ENCODE measurements at regions not wholly inside any gene's neighbourhood (a gene's known extent, or its start where the extent isn't known, plus 50 kb on each side); places are given as distances from the start of the nearest gene placed in this dataset.

- WGBS (ENCODE audit: extremely low coverage, insufficient coverage, low lambda C conversion rate): no CpG with 5 or more reads among the region's 3 CpGs
- no peaks in the 10 kb centered on the region for H3K27me3 ChIP-seq (ENCODE audit: insufficient read depth, low read length, poor library complexity)
- H3K56ac ChIP-seq (ENCODE audit: low read length): no peak overlapping the region
- H3K9ac ChIP-seq (ENCODE audit: low read length): no peak overlapping the region
- H2BK120ac ChIP-seq (ENCODE audit: low read depth, low read length): no peak overlapping the region
- H3K4me1 ChIP-seq (ENCODE audit: control insufficient read depth, low read depth, low read length): no peaks in the 10 kb centered on the region
- H3K23ac ChIP-seq (ENCODE audit: low read length): no peak overlapping the region
- no peak overlapping the region for H2AK5ac ChIP-seq (ENCODE audit: low read length)
- no peak overlapping the region for H4K5ac ChIP-seq (ENCODE audit: low read length)
- H2BK5ac ChIP-seq (ENCODE audit: low read length): no peak overlapping the region
- H3K79me2 ChIP-seq (ENCODE audit: control insufficient read depth, insufficient read depth, low read length): no peaks in the 10 kb centered on the region
- no peak overlapping the region for H3K4me3 ChIP-seq (ENCODE audit: low read length)
- H3K79me1 ChIP-seq (ENCODE audit: low read length): no peaks in the 10 kb centered on the region
- no peak overlapping the region for H3K27ac ChIP-seq (ENCODE audit: low read depth, low read length)
- no peak overlapping the region for H3K4me2 ChIP-seq (ENCODE audit: low read length)
- H3K18ac ChIP-seq (ENCODE audit: low read length): no peak overlapping the region
- no peak overlapping the region for H2BK15ac ChIP-seq (replicated peaks; ENCODE audit: low read depth)
- no peak overlapping the region for H4K8ac ChIP-seq (ENCODE audit: low read depth, low read length)
- H3K36me3 ChIP-seq (ENCODE audit: control insufficient read depth, insufficient read depth, low read length): no peaks in the 10 kb centered on the region
- DNase-seq: no peak
- H3K4ac ChIP-seq (ENCODE audit: low read depth, low read length): no peak overlapping the region
Measured at GRCh38 chr3:139738697-139739096, 60.9 kb upstream of the NMNAT3 start.

DNA sequence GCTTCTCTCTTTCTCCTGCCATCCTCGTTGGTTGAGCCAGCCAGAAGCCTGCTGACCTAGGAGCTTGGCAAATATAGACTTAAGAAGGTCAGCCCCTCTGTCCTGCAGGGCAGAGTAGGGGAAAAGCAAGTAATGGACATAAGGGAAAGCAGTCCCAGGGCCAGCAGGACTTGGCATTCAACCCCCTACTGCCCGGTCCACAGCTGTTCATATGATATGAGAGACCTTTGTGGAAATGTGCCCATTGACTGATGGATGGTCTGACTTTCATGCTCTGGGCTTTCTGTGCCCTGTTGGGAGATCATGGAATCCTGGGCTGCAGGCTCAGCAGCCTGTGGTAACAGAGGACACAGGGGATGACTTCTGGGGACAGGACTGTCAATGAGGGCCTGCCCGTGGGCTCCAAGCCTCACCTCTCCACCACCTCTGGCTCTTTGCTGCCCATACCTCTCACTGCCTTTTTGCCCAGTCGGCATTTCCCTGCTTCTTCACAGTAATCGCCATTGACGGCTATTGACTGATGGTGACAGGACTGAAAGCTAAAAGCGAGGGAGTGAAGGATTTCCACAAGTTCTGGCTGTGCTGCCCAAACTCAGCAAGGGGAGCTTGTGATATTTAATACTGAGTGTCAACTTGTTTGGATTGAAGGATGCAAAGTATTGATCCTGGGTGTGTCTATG lies 60.0 kb upstream of the NMNAT3 start:
- WGBS (ENCODE audit: extremely low coverage, insufficient coverage, low lambda C conversion rate): no CpG with 5 or more reads among the region's 7 CpGs
- H3K23ac ChIP-seq (ENCODE audit: low read length): no peak overlapping the region
- DNase-seq: no peak

GRCh38 chr3:139735191-139735590 lies 57.4 kb upstream of the NMNAT3 start:
- no peaks in the 10 kb centered on the region for H3K27me3 ChIP-seq (ENCODE audit: insufficient read depth, low read length, poor library complexity)
- no peak overlapping the region for H3K4me2 ChIP-seq (ENCODE audit: low read length)
- no peaks in the 10 kb centered on the region for H3K36me3 ChIP-seq (ENCODE audit: control insufficient read depth, insufficient read depth, low read length)
- no peak overlapping the region for H3K23ac ChIP-seq (ENCODE audit: low read length)
- no peak overlapping the region for H3K18ac ChIP-seq (ENCODE audit: low read length)
- no peaks in the 10 kb centered on the region for H3K79me2 ChIP-seq (ENCODE audit: control insufficient read depth, insufficient read depth, low read length)
- no peaks in the 10 kb centered on the region for H3K79me1 ChIP-seq (ENCODE audit: low read length)
- no peak overlapping the region for H2AK5ac ChIP-seq (ENCODE audit: low read length)
- DNase-seq: no peak
- H4K8ac ChIP-seq (ENCODE audit: low read depth, low read length): no peak overlapping the region
- no CpG with 5 or more reads among the region's 6 CpGs for WGBS (ENCODE audit: extremely low coverage, insufficient coverage, low lambda C conversion rate)
- no peaks in the 10 kb centered on the region for H3K4me1 ChIP-seq (ENCODE audit: control insufficient read depth, low read depth, low read length)
- no peak overlapping the region for H3K4me3 ChIP-seq (ENCODE audit: low read length)
- H3K27ac ChIP-seq (ENCODE audit: low read depth, low read length): no peak overlapping the region
- no peak overlapping the region for H2BK15ac ChIP-seq (replicated peaks; ENCODE audit: low read depth)
- no peak overlapping the region for H2BK5ac ChIP-seq (ENCODE audit: low read length)
- no peak overlapping the region for H4K5ac ChIP-seq (ENCODE audit: low read length)
- no peak overlapping the region for H3K56ac ChIP-seq (ENCODE audit: low read length)
- no peak overlapping the region for H3K4ac ChIP-seq (ENCODE audit: low read depth, low read length)
- H2BK120ac ChIP-seq (ENCODE audit: low read depth, low read length): no peak overlapping the region
- no peak overlapping the region for H3K9ac ChIP-seq (ENCODE audit: low read length)

More for the DNA sequence above, 60.0 kb upstream of the NMNAT3 start:
- no peak overlapping the region for H3K4me2 ChIP-seq (ENCODE audit: low read length)
- H3K36me3 ChIP-seq (ENCODE audit: control insufficient read depth, insufficient read depth, low read length): no peaks in the 10 kb centered on the region
- no peak overlapping the region for H3K56ac ChIP-seq (ENCODE audit: low read length)
- H3K27ac ChIP-seq (ENCODE audit: low read depth, low read length): no peak overlapping the region
- H2BK15ac ChIP-seq (replicated peaks; ENCODE audit: low read depth): no peak overlapping the region
- no peak overlapping the region for H2BK120ac ChIP-seq (ENCODE audit: low read depth, low read length)
- H3K9ac ChIP-seq (ENCODE audit: low read length): no peak overlapping the region
- H3K79me2 ChIP-seq (ENCODE audit: control insufficient read depth, insufficient read depth, low read length): no peaks in the 10 kb centered on the region
- H3K18ac ChIP-seq (ENCODE audit: low read length): no peak overlapping the region
- no peak overlapping the region for H2BK5ac ChIP-seq (ENCODE audit: low read length)
- no peak overlapping the region for H3K4me3 ChIP-seq (ENCODE audit: low read length)
- H4K8ac ChIP-seq (ENCODE audit: low read depth, low read length): no peak overlapping the region
- H3K27me3 ChIP-seq (ENCODE audit: insufficient read depth, low read length, poor library complexity): no peaks in the 10 kb centered on the region
- H3K4ac ChIP-seq (ENCODE audit: low read depth, low read length): no peak overlapping the region
- H4K5ac ChIP-seq (ENCODE audit: low read length): no peak overlapping the region
- no peaks in the 10 kb centered on the region for H3K4me1 ChIP-seq (ENCODE audit: control insufficient read depth, low read depth, low read length)
- no peaks in the 10 kb centered on the region for H3K79me1 ChIP-seq (ENCODE audit: low read length)
- no peak overlapping the region for H2AK5ac ChIP-seq (ENCODE audit: low read length)

GRCh38 chr3:139732729-139733128 lies 55.0 kb upstream of the NMNAT3 start:
- H3K56ac ChIP-seq (ENCODE audit: low read length): no peak overlapping the region
- no peak overlapping the region for H2BK120ac ChIP-seq (ENCODE audit: low read depth, low read length)
- H3K18ac ChIP-seq (ENCODE audit: low read length): no peak overlapping the region
- no peak overlapping the region for H3K9ac ChIP-seq (ENCODE audit: low read length)
- no peak overlapping the region for H2BK5ac ChIP-seq (ENCODE audit: low read length)
- H3K4me2 ChIP-seq (ENCODE audit: low read length): no peak overlapping the region
- no peak overlapping the region for H3K4ac ChIP-seq (ENCODE audit: low read depth, low read length)
- no peak overlapping the region for H4K8ac ChIP-seq (ENCODE audit: low read depth, low read length)
- H4K5ac ChIP-seq (ENCODE audit: low read length): no peak overlapping the region
- H3K23ac ChIP-seq (ENCODE audit: low read length): no peak overlapping the region
- H3K79me2 ChIP-seq (ENCODE audit: control insufficient read depth, insufficient read depth, low read length): no peaks in the 10 kb centered on the region
- no peaks in the 10 kb centered on the region for H3K36me3 ChIP-seq (ENCODE audit: control insufficient read depth, insufficient read depth, low read length)
- H2AK5ac ChIP-seq (ENCODE audit: low read length): no peak overlapping the region
- H3K4me3 ChIP-seq (ENCODE audit: low read length): no peak overlapping the region
- WGBS (ENCODE audit: extremely low coverage, insufficient coverage, low lambda C conversion rate): no CpG with 5 or more reads among the region's 1 CpG
- no peak for DNase-seq
- no peaks in the 10 kb centered on the region for H3K79me1 ChIP-seq (ENCODE audit: low read length)
- no peak overlapping the region for H2BK15ac ChIP-seq (replicated peaks; ENCODE audit: low read depth)
- H3K27me3 ChIP-seq (ENCODE audit: insufficient read depth, low read length, poor library complexity): no peaks in the 10 kb centered on the region
- no peaks in the 10 kb centered on the region for H3K4me1 ChIP-seq (ENCODE audit: control insufficient read depth, low read depth, low read length)
- no peak overlapping the region for H3K27ac ChIP-seq (ENCODE audit: low read depth, low read length)

GRCh38 chr3:139729300-139729699 lies 51.5 kb upstream of the NMNAT3 start:
- Histone ChIP-seq H3K56ac (ENCODE audit: low read length) (no peak overlapping the region), H2BK15ac (replicated peaks; ENCODE audit: low read depth) (no peak overlapping the region), H3K79me1 (ENCODE audit: low read length) (no peaks in the 10 kb centered on the region), H3K27me3 (ENCODE audit: insufficient read depth, low read length, poor library complexity) (no peaks in the 10 kb centered on the region), H3K27ac (ENCODE audit: low read depth, low read length) (no peak overlapping the region), H4K8ac (ENCODE audit: low read depth, low read length) (no peak overlapping the region), H4K5ac (ENCODE audit: low read length) (no peak overlapping the region), H3K79me2 (ENCODE audit: control insufficient read depth, insufficient read depth, low read length) (no peaks in the 10 kb centered on the region), H3K4me2 (ENCODE audit: low read length) (no peak overlapping the region), H2AK5ac (ENCODE audit: low read length) (no peak overlapping the region), H3K9ac (ENCODE audit: low read length) (no peak overlapping the region), H2BK120ac (ENCODE audit: low read depth, low read length) (no peak overlapping the region), H3K18ac (ENCODE audit: low read length) (no peak overlapping the region), H3K36me3 (ENCODE audit: control insufficient read depth, insufficient read depth, low read length) (no peaks in the 10 kb centered on the region), H3K23ac (ENCODE audit: low read length) (no peak overlapping the region), H2BK5ac (ENCODE audit: low read length) (no peak overlapping the region), H3K4me3 (ENCODE audit: low read length) (no peak overlapping the region), H3K4ac (ENCODE audit: low read depth, low read length) (no peak overlapping the region), H3K4me1 (ENCODE audit: control insufficient read depth, low read depth, low read length) (no peaks in the 10 kb centered on the region)
- WGBS (ENCODE audit: extremely low coverage, insufficient coverage, low lambda C conversion rate): no CpG with 5 or more reads among the region's 2 CpGs
- no peak for DNase-seq

DNA sequence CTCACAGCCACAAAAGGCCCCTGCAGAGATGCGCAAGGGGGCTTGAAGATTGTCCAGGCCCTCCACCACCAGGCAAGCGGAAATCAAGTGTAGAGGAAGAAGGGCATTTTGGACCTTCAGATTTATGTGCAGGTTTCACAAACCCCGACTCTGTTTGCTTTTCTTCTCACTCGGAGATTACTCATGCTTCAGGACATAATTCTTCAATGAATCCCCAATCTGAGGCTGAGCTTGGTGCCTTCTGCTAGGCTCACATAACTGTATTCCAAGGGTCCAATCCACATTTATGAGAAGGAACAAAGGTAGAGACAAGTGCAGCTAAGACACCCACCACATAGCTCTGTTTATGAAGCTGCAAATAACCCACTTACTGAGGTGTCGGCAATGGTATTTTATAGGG lies 50.6 kb upstream of the NMNAT3 start:
- H3K79me2 ChIP-seq (ENCODE audit: control insufficient read depth, insufficient read depth, low read length): no peaks in the 10 kb centered on the region
- H3K36me3 ChIP-seq (ENCODE audit: control insufficient read depth, insufficient read depth, low read length): no peaks in the 10 kb centered on the region
- no peak overlapping the region for H3K9ac ChIP-seq (ENCODE audit: low read length)
- H3K18ac ChIP-seq (ENCODE audit: low read length): no peak overlapping the region
- no CpG with 5 or more reads among the region's 5 CpGs for WGBS (ENCODE audit: extremely low coverage, insufficient coverage, low lambda C conversion rate)
- no peak overlapping the region for H2AK5ac ChIP-seq (ENCODE audit: low read length)
- no peaks in the 10 kb centered on the region for H3K27me3 ChIP-seq (ENCODE audit: insufficient read depth, low read length, poor library complexity)
- H3K4ac ChIP-seq (ENCODE audit: low read depth, low read length): no peak overlapping the region
- H3K79me1 ChIP-seq (ENCODE audit: low read length): no peaks in the 10 kb centered on the region
- no peak overlapping the region for H4K8ac ChIP-seq (ENCODE audit: low read depth, low read length)
- no peak overlapping the region for H2BK15ac ChIP-seq (replicated peaks; ENCODE audit: low read depth)
- H2BK5ac ChIP-seq (ENCODE audit: low read length): no peak overlapping the region
- no peak for DNase-seq
- H3K4me3 ChIP-seq (ENCODE audit: low read length): no peak overlapping the region
- H3K4me2 ChIP-seq (ENCODE audit: low read length): no peak overlapping the region
- H3K23ac ChIP-seq (ENCODE audit: low read length): no peak overlapping the region
- H3K4me1 ChIP-seq (ENCODE audit: control insufficient read depth, low read depth, low read length): no peaks in the 10 kb centered on the region
- no peak overlapping the region for H4K5ac ChIP-seq (ENCODE audit: low read length)
- H3K27ac ChIP-seq (ENCODE audit: low read depth, low read length): no peak overlapping the region
- no peak overlapping the region for H3K56ac ChIP-seq (ENCODE audit: low read length)
- no peak overlapping the region for H2BK120ac ChIP-seq (ENCODE audit: low read depth, low read length)

All from mesendoderm (in vitro differentiated cells).